Motor neuron (in vitro differentiated cells): ENCODE measurements at regions not wholly inside any gene's neighbourhood (a gene's known extent, or its start where the extent isn't known, plus 50 kb on each side); places are given as distances from the start of the nearest gene placed in this dataset.
"Not testable (repeated sequence)": the region's sequence is repeated elsewhere in the genome, so short reads cannot be mapped to it uniquely, and the experiment has no call there.

Experiments
- ATAC-seq, 8 experiments: fragments of 200-7000 bp; cut with Tn5 transposase; replicated peaks in 6 of 8; 2 replicates each; pipeline ENCODE4 v1.8.0; 2021; ENCODE audit warnings: mild to moderate bottlenecking in 8 of 8, moderate library complexity in 8 of 8
- H3K27ac ChIP-seq, 2 donors: fragments of 250-450 bp; sonication (Bioruptor Pico); 2 replicates each; pipeline ENCODE4 v1.9.0; 2021; ENCODE audit warnings: antibody characterized with exemption in 2 of 2, mild to moderate bottlenecking in 2 of 2, moderate library complexity in 1 of 2
- H3K4me1 ChIP-seq, 2 donors: fragments of 250-450 bp; sonication (Bioruptor Pico); replicated peaks in 1 of 2; 2 replicates each; pipeline ENCODE4 v1.6.1; 2021; ENCODE audit warnings: antibody characterized with exemption in 2 of 2, mild to moderate bottlenecking in 2 of 2, moderate library complexity in 1 of 2
- H3K4me3 ChIP-seq, 5 donors: fragments of 250-450 bp; sonication (Bioruptor Pico); 2 replicates each; pipeline ENCODE4 v1.9.0; 2021; ENCODE audit warnings: antibody characterized with exemption in 5 of 5, mild to moderate bottlenecking in 5 of 5, moderate library complexity in 4 of 5
- WGBS, 10 experiments: fragments of 450-650 bp; shearing (Covaris generic); methylation state at CpG; one replicate each; pipeline ENCODE4 v1.0.0; 2022; 5-methylcytosine and 5-hydroxymethylcytosine counted together
- in situ Hi-C, 9 experiments: fragments of 400-800 bp; cut with MboI; loops; one replicate each; pipeline ENCODE4 v1.15.0; 2021; ENCODE audit warnings: low sequenced_read_pairs in 9 of 9, low pct_unique_long_range_greater_than_20kb in 2 of 9; ENCODE audit not compliant: unreplicated experiment in 9 of 9

DNA sequence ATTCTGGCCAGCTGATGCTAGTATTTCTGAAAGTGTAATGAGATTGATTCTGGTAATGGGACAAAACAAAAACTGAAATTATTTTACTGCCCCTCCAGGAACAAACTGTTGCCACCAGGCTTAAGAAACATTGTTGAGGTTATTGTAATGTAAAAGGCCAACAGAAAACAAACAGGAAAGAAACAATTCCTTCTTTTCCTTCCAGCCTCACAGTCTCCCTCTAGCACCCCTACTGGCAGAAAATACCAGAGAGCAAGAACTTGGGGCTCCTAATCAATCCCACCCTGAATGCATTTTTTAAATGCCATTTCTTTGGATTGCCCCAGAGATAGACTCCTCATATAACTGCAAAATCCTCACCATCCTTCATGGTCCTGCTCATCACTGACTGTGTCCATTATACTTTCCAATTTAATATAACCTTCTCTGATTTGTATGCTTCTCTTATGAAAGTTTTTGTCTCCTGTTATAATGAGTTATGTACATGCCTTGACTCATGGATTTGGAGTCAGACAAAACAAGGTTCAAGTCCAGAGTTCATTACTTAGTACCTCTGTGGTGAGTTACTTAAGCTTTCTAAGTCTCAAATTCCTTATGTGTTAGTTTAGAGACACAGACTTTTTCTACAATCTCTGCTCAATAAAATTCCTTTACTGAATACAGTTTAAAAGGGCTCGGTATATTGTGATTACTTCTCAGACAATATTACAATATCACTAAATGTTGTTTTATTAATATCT is 157.9 kb upstream of the FBN2 start:
- Histone ChIP-seq H3K4me1 (no peaks in the 10 kb centered on the region), H3K27ac (no peak overlapping the region), H3K4me3 (no peak overlapping the region)
- WGBS, 10 experiments: 0 to 100% (median 50%) methylated on average over 1 of the region's 1 CpG; no CpG with 5 or more reads in 1 of the 10 experiments
- in situ Hi-C loops: loop anchor here in 1 of 9 experiments (25.0 kb wide), 1 partner anchor 141 kb away; no protein-coding TSS in a partner anchor
- ATAC-seq: no peak

DNA sequence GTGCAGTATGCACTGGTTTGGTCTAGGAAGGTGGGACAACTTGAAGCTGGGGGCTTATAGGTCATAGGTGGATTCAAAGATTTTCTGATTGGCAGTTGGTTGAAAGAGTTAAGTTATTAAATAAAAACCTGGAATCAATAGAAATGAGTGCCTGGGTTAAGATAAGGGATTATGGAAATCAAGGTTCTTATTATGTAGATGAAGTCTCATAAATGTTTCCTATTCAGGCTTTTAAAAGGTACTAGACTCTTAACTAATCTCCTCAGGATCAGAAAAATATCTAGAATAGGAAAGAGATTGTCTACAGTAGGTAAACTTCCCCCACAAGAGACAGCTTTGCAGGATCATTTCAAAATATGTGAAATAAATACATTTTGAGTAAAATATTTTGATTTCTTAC is 163.3 kb upstream of the FBN2 start:
- Histone ChIP-seq H3K27ac (no peak overlapping the region), H3K4me3 (no peak overlapping the region), H3K4me1 (no peaks in the 10 kb centered on the region)
- in situ Hi-C loops: no loop called here
- ATAC-seq: no peak

DNA sequence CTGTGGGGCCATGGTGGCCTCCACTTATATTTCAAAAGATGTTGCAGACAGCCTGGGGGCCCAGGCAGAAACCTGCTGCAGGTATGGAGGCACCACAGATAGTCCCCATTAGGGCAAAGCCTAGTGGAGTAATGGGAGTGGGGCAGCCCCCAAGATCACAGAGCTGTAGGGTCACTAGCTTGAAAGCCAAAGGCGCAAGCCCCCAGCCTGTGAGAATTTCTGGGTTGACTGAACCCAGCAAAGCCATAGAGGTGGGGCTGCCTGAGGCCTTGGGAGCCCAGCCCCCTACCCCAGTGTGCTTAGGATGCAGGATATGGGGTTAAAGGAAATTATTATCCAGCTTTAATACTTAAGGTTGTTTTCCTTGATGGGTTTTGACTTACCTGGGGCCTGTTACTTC is 165.3 kb upstream of the FBN2 start:
- 0 to 100% (median 100%) methylated on average over 1 of the region's 1 CpG; no CpG with 5 or more reads in 7 of the 10 experiments for WGBS, 10 experiments
- H3K4me3 ChIP-seq: no peak overlapping the region
- H3K27ac ChIP-seq: no peak overlapping the region
- no peak for ATAC-seq
- no peaks in the 10 kb centered on the region for H3K4me1 ChIP-seq
- in situ Hi-C loops: no loop called here

DNA sequence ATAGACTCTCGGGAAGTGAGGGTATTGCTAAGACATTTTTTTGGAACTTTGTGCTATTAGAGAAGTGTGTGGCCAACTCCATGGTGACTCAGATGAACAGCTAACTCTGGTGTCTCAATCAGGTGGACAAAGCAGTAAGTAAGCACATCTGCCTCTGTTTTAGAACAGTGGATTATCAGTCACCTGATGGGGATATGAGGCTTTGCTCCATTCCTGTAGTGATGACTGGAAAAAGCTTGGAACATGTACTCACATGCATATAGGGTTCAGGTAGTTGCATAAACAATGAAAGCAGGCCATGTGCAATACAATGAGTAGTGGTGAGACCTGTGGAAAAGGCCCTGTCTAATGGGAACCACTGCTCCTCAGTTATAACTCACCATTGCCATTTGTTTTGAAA is 168.2 kb upstream of the FBN2 start:
- Histone ChIP-seq H3K27ac (no peak overlapping the region), H3K4me1 (no peaks in the 10 kb centered on the region), H3K4me3 (no peak overlapping the region)
- 0 to 88% (median 38%) methylated on average over 1 of the region's 1 CpG; no CpG with 5 or more reads in 6 of the 10 experiments for WGBS, 10 experiments
- no peak for ATAC-seq
- in situ Hi-C loops: no loop called here

DNA sequence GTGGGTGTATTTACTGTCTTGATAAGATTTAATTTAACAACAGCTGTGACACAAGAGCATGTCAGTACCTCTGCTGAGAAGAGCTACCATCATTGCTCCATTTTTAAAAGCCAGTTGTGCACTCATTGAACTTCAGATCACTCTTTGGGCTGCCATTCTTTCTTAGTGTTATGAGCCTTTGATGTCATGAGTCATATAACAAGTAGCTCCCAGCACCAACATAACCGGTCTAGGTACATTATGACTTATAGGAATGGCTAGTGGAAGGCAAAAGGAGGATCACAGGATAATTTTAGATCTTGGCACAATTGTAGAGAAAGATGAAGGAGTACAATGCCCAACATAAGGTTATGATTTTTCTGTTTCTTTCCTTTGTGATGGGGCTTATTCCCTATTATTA is 170.8 kb upstream of the FBN2 start:
- H3K4me3 ChIP-seq: no peak overlapping the region
- H3K4me1 ChIP-seq: no peaks in the 10 kb centered on the region
- H3K27ac ChIP-seq: no peak overlapping the region
- 0 to 100% (median 90%) methylated on average over 1 of the region's 1 CpG; no CpG with 5 or more reads in 3 of the 10 experiments for WGBS, 10 experiments
- in situ Hi-C loops: no loop called here
- no peak for ATAC-seq

DNA sequence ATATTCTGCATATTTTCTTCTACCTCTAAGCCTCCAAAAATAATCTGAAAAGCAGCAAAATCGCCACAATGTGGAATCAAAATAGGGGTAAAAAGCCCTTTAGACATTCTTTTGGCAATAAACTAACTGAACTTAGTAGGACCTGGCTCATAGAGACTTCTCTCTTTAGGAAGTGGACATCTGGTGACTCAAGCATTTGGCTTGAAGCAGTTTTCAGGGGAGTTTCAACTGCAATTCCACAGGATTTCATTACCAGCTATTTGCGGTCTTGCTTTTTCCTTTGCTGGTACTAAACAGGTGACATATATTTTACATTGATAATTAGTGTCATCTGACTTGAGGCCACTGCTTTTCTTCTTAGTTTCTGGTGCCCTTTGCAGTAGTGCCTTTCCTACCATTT is 173.2 kb upstream of the FBN2 start:
- in situ Hi-C loops: no loop called here
- Histone ChIP-seq H3K4me1 (no peaks in the 10 kb centered on the region), H3K4me3 (no peak overlapping the region), H3K27ac (no peak overlapping the region)
- 8 to 100% (median 80%) methylated on average over 1 to 2 of the region's 2 CpGs for WGBS, 10 experiments
- ATAC-seq: no peak

DNA sequence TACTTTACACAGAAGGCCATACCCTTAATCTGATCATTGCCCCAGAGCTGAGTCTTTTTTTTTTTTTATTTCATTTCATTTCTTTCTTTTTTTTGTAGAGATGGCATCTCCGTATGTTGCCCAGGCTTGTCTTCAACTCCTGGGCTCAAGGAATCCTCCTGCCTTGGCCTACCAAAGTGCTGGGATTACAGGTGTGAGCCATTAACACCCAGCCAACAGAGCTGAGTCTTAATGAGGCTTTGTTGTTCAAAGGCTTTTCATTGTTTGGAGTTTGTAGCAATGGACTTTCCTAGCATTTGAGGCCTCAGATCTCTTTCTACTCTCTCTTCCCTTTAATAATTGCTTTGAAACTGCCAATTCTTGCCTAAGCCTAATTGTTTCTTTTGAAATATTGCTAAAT is 176.5 kb upstream of the FBN2 start:
- ATAC-seq: no peak
- WGBS, 10 experiments: 27 to 100% (median 95%) methylated on average over 1 of the region's 1 CpG; no CpG with 5 or more reads in 2 of the 10 experiments
- in situ Hi-C loops: no loop called here
- H3K27ac ChIP-seq: no peak overlapping the region
- no peak overlapping the region for H3K4me3 ChIP-seq
- H3K4me1 ChIP-seq: no peaks in the 10 kb centered on the region

DNA sequence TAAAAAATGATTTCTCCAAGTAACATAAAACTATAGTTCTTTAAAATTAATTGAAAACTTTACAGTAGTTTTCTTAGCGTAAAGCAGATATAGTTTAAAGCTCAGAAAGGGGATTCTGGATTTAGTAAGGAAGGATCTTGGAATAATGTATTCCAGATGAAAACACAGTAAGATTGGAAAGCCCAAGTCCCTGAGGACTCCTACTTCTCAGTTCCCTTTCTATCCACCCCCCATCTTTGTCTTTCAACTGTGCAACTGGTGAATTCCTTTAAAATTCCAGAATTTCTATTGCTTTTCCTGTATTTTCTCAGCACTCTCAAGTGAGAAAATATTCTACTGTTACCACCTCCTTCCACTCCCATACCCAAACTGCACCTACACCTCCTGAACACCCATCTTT is 184.5 kb upstream of the FBN2 start:
- Histone ChIP-seq H3K27ac (no peak overlapping the region), H3K4me3 (no peak overlapping the region), H3K4me1 (no peaks in the 10 kb centered on the region)
- 0 to 100% (median 86%) methylated on average over 1 of the region's 1 CpG; no CpG with 5 or more reads in 1 of the 10 experiments for WGBS, 10 experiments
- ATAC-seq: no peak
- in situ Hi-C loops: no loop called here

DNA sequence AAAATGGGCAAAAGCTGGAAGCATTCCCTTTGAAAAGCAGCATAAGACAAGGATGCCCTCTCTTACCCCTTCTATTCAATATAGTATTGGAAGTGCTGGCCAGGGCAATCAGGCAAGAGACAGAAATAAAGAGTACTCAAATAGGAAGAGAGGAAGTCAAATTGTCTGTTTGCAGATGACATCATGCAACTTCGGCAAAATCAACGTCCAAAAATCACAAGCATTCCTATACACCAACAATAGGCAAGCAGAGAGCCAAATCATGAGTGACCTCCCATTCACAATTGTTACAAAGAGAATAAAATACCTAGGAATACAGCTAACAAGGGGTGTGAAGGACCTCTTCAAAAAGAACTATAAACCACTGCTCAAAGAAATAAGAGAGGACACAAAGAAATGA is 192.0 kb upstream of the FBN2 start:
- H3K4me3 ChIP-seq, ATAC-seq, H3K4me1 ChIP-seq, H3K27ac ChIP-seq, in situ Hi-C loops: not testable (repeated sequence)
- 18 to 90% (median 86%) methylated on average over 2 of the region's 2 CpGs; no CpG with 5 or more reads in 7 of the 10 experiments for WGBS, 10 experiments

DNA sequence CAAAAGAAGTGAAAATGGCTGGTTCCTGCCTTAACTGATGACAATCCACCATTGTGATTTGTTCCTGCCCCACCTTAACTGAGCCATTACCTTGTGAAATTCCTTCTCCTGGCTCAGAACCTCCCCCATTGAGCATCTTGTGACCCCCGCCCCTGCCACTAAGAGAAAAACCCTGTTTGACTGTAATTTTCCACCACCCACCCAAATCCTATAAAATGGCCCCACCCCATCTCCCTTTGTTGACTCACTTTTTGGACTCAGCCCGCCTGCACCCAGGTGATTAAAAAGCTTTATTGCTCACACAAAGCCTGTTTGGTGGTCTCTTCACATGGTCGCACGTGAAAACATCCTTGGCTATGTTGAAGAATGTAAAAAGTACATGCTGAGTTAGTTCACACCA is 197.6 kb upstream of the FBN2 start:
- H3K4me3 ChIP-seq, H3K4me1 ChIP-seq, in situ Hi-C loops, ATAC-seq, H3K27ac ChIP-seq: not testable (repeated sequence)
- WGBS, 10 experiments: 29 to 100% (median 74%) methylated on average over 1 to 3 of the region's 4 CpGs; no CpG with 5 or more reads in 4 of the 10 experiments

DNA sequence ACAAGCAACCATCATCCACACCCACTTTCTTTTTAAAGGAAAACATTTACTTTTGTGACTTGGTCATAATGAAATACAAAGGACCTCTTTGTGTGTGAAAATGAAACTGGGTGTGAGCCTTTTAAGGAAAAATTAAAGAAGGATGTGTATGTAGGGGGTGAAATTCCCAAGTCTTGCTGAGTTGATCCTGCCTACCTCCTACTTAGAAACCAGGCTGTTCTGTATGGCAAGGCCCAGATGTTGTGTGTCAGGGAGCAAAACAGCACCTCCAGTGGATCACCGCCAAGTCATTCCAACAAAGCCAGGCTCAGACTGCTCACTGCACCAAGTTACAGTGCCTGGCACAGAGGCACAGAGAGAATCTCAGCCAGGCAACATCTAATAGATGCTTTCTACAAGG is 198.5 kb upstream of the FBN2 start:
- ATAC-seq: peak in 7 of 8 experiments; percentile 26 to 86 (median 46)
- WGBS, 10 experiments: 50 to 86% (median 73%) methylated on average over 1 of the region's 1 CpG; no CpG with 5 or more reads in 6 of the 10 experiments
- no peaks in the 10 kb centered on the region for H3K4me1 ChIP-seq
- no peak overlapping the region for H3K4me3 ChIP-seq
- H3K27ac ChIP-seq: no peak overlapping the region
- in situ Hi-C loops: no loop called here

DNA sequence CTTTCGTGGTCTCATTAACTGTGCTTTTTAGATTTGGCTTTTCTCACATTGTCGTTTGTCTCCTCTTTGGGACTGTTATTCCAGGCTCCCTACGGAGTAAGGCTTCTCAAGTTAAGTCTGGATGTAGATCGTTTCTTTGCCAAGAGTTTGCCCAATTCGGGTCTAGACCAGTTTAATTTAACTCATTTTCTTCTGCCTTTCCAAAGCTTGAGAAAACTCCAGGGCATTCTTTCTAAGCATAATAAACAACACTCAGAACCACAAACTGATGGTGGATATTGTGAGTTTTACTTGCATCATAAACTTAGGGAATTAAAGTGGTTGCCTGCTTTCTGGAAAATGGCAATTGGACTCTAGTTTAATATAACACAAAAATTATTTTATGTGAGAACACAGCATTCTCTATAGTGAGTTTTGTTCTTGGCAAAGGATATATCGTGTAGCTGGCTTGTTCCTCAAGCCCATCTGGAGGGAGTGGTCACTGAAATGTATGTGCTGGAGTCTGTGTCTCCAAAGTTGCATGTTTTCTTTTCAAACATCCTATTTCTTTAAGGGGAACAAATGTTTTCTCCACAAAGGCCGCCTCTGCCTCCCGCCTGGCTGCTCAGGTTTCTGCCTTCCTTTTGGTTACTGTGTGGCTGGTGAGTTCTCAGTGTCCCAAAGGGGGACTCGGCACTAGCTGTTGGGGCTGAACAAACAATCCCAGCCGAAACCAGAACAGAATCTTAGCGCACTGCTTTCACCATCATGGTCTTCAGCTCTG is 211.3 kb upstream of the FBN2 start:
- 13 to 100% (median 77%) methylated on average over 1 to 11 of the region's 11 CpGs; no CpG with 5 or more reads in 1 of the 10 experiments for WGBS, 10 experiments
- ATAC-seq: peak in 1 of 8 experiments; percentile 35
- in situ Hi-C loops: no loop called here
- H3K4me3 ChIP-seq: no peak overlapping the region
- H3K27ac ChIP-seq: no peak overlapping the region
- H3K4me1 ChIP-seq: no peaks in the 10 kb centered on the region

DNA sequence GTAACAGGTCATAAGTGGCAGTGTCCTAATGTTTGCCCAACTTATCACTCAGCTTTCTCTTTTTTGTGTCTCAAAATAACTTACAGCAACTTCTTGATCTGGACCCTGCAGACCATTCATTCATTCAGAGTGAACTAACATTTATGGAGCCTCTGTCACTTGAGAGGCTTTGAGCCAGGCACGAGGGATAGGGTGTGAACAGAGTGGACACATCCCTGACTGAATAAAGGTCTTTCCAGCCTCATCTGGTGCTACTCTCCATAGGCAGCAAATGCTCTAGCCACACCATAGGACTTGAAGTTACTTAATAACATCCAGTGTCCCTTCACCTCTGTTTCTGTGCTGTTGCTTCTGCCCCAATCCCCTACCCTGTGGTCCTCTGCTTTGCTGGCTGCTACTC is 212.1 kb upstream of the FBN2 start:
- no peak for ATAC-seq
- in situ Hi-C loops: no loop called here
- 0 to 86% (median 44%) methylated on average over 1 of the region's 1 CpG; no CpG with 5 or more reads in 4 of the 10 experiments for WGBS, 10 experiments
- Histone ChIP-seq H3K27ac (no peak overlapping the region), H3K4me1 (no peaks in the 10 kb centered on the region), H3K4me3 (no peak overlapping the region)
